ENCODE measurements at regions not wholly inside any gene's neighbourhood (a gene's known extent, or its start where the extent isn't known, plus 50 kb on each side); places are given as distances from the start of the nearest gene placed in this dataset.

- no peak for DNase-seq
These were observed 250.9 kb upstream of the CITED2 start for GRCh38 chr6:139625081-139625939.

- no peak for DNase-seq
These were observed 248.9 kb upstream of the CITED2 start for GRCh38 chr6:139623372-139623771.

GRCh38 chr6:139613496-139613895, 239.0 kb upstream of the CITED2 start:
- no peak for DNase-seq

GRCh38 chr6:139612135-139612465, 237.7 kb upstream of the CITED2 start:
- DNase-seq: no peak

GRCh38 chr6:139611327-139612134, 237.1 kb upstream of the CITED2 start:
- DNase-seq: no peak

- DNase-seq: no peak
These were observed 234.2 kb upstream of the CITED2 start for GRCh38 chr6:139608466-139609261.

GRCh38 chr6:139605350-139605749, 230.9 kb upstream of the CITED2 start:
- DNase-seq: no peak

GRCh38 chr6:139603581-139603980, 229.1 kb upstream of the CITED2 start:
- no peak for DNase-seq

GRCh38 chr6:139602577-139602976, 228.1 kb upstream of the CITED2 start:
- no peak for DNase-seq

GRCh38 chr6:139600919-139601475, 226.5 kb upstream of the CITED2 start:
- peak; percentile 13 for DNase-seq

GRCh38 chr6:139600343-139600742, 225.9 kb upstream of the CITED2 start:
- no peak for DNase-seq

GRCh38 chr6:139597771-139598755, 223.6 kb upstream of the CITED2 start:
- no peak for DNase-seq

GRCh38 chr6:139597087-139597763, 222.8 kb upstream of the CITED2 start:
- no peak for DNase-seq

GRCh38 chr6:139595183-139595582, 220.7 kb upstream of the CITED2 start:
- no peak for DNase-seq

GRCh38 chr6:139594333-139594965, 220.0 kb upstream of the CITED2 start:
- DNase-seq: no peak

GRCh38 chr6:139593081-139593480, 218.6 kb upstream of the CITED2 start:
- DNase-seq: no peak

- DNase-seq: no peak
These were observed 217.6 kb upstream of the CITED2 start for GRCh38 chr6:139592011-139592410.

- no peak for DNase-seq
These were observed 216.8 kb upstream of the CITED2 start for GRCh38 chr6:139591075-139591865.

- DNase-seq: no peak
These were observed 215.8 kb upstream of the CITED2 start for GRCh38 chr6:139590206-139590605.

Data from stimulated activated CD4-positive, alpha-beta T cell treated with anti-CD3 and anti-CD28 coated beads, Interleukin-15, amount 100 ng/mL, for 24 hours (primary cell).